DMS53 (cell line): ENCODE measurements at regions not wholly inside any gene's neighbourhood (a gene's known extent, or its start where the extent isn't known, plus 50 kb on each side); places are given as distances from the start of the nearest gene placed in this dataset.

Experiments
- DNase-seq: peaks from one replicate; lab custom pipeline; 2025; lab: John Stamatoyannopoulos, UW

GRCh38 chr4:97216046-97216445 is 927.2 kb downstream of the STPG2 start:
- DNase-seq, result no peak

- no peak for DNase-seq
Observed at GRCh38 chr4:97235521-97235920, 907.8 kb downstream of the STPG2 start.

- DNase-seq, result no peak
Observed at GRCh38 chr4:97238956-97239666, 904.2 kb downstream of the STPG2 start.

GRCh38 chr4:97239667-97239997 is 903.6 kb downstream of the STPG2 start:
- DNase-seq, result no peak

- DNase-seq, result no peak
Observed at GRCh38 chr4:97252615-97253154, 890.6 kb downstream of the STPG2 start.

- DNase-seq, result no peak
Observed at GRCh38 chr4:97262769-97263168, 880.5 kb downstream of the STPG2 start.

GRCh38 chr4:97270051-97270450 is 873.2 kb downstream of the STPG2 start:
- no peak for DNase-seq

- no peak for DNase-seq
Observed at GRCh38 chr4:97279391-97279790, 863.9 kb downstream of the STPG2 start.

- DNase-seq, result peak; percentile 2
Observed at GRCh38 chr4:97300561-97300960, 842.7 kb downstream of the STPG2 start.

- no peak for DNase-seq
Observed at GRCh38 chr4:97305351-97305750, 837.9 kb downstream of the STPG2 start.

- peak; percentile 8 for DNase-seq
Observed at GRCh38 chr4:97309121-97309520, 834.2 kb downstream of the STPG2 start.

GRCh38 chr4:97317201-97317600 is 826.1 kb downstream of the STPG2 start:
- no peak for DNase-seq

- DNase-seq, result no peak
Observed at GRCh38 chr4:97317671-97318070, 825.6 kb downstream of the STPG2 start.

- DNase-seq, result peak; percentile 16
Observed at GRCh38 chr4:97325751-97326150, 817.5 kb downstream of the STPG2 start.

GRCh38 chr4:97330917-97331316 is 812.4 kb downstream of the STPG2 start:
- no peak for DNase-seq

GRCh38 chr4:97334348-97334747 is 808.9 kb downstream of the STPG2 start:
- DNase-seq, result no peak

- no peak for DNase-seq
Observed at GRCh38 chr4:97349468-97350186, 793.6 kb downstream of the STPG2 start.

GRCh38 chr4:97353876-97354275 is 789.4 kb downstream of the STPG2 start:
- DNase-seq, result no peak

- no peak for DNase-seq
Observed at GRCh38 chr4:97359826-97360225, 783.5 kb downstream of the STPG2 start.

GRCh38 chr4:97360733-97361132 is 782.5 kb downstream of the STPG2 start:
- DNase-seq, result no peak

- peak; percentile 86 for DNase-seq
Observed at GRCh38 chr4:97367878-97368277, 775.4 kb downstream of the STPG2 start.

GRCh38 chr4:97370568-97370967 is 772.7 kb downstream of the STPG2 start:
- peak; percentile 42 for DNase-seq

- DNase-seq, result no peak
Observed at GRCh38 chr4:97374526-97374925, 768.8 kb downstream of the STPG2 start.

- DNase-seq, result no peak
Observed at GRCh38 chr4:97386969-97387368, 756.3 kb downstream of the STPG2 start.
